Gastrocnemius medialis (tissue), 4 donors: ENCODE measurements at regions not wholly inside any gene's neighbourhood (a gene's known extent, or its start where the extent isn't known, plus 50 kb on each side); places are given as distances from the start of the nearest gene placed in this dataset.
"Not testable (repeated sequence)": the region's sequence is repeated elsewhere in the genome, so short reads cannot be mapped to it uniquely, and the experiment has no call there.

ENCODE experiments used
- ATAC-seq, 2 donors: fragments of 150-250 bp; one replicate each; pipeline ENCODE4 v1.9.1; 2016
- DNase-seq, 2 donors: peaks; one replicate each; pipeline ENCODE4 v3.0.0-alpha.2; 2019
- H3K27ac ChIP-seq, 4 donors: fragments of 200-600 bp; sonication (generic); 1 replicate in 1 of 4; 2 replicates in 3 of 4; pipeline ENCODE4 v1.5.1; 2016 to 2018; ENCODE audit warnings: mild to moderate bottlenecking in 2 of 4, moderate library complexity in 1 of 4
- H3K27me3 ChIP-seq, 3 donors: fragments of 200-600 bp; sonication (generic) in 2 of 3; 1 replicate in 1 of 3; 2 replicates in 2 of 3; pipeline versions ENCODE4 v1.5.1 to v1.6.0; 2016 to 2019; ENCODE audit warnings: mild to moderate bottlenecking in 1 of 3, moderate library complexity in 1 of 3
- H3K36me3 ChIP-seq, 2 donors: fragments of 200-600 bp; sonication (generic) in 1 of 2; one replicate each; pipeline ENCODE4 v1.5.1; 2017 to 2018
- H3K4me1 ChIP-seq, 2 donors: fragments of 200-600 bp; sonication (generic) in 1 of 2; one replicate each; pipeline ENCODE4 v1.5.1; 2016 to 2017; ENCODE audit warnings: mild to moderate bottlenecking in 2 of 2
- H3K4me3 ChIP-seq, 4 donors: fragments of 200-600 bp; sonication (generic) in 3 of 4; 1 replicate in 1 of 4; 2 replicates in 3 of 4; pipeline ENCODE4 v1.5.1; 2016 to 2019; ENCODE audit warnings: mild to moderate bottlenecking in 2 of 4
- H3K9me3 ChIP-seq, 3 donors: fragments of 200-600 bp; sonication (generic) in 2 of 3; 1 replicate in 1 of 3; 2 replicates in 2 of 3; pipeline ENCODE4 v1.5.1; 2016 to 2019
- CTCF ChIP-seq, 5 experiments: fragments of 450-650 bp in 3 of 5; fragments of 200-600 bp in 2 of 5; sonication (generic) in 2 of 5; IDR thresholded peaks in 4 of 5; conservative IDR thresholded peaks in 1 of 5; 1 replicate in 4 of 5; 2 replicates in 1 of 5; pipeline ENCODE4 v1.5.1; 2016 to 2019; ENCODE audit warnings: antibody characterized with exemption in 5 of 5, mild to moderate bottlenecking in 3 of 5, moderate library complexity in 3 of 5
- POLR2A ChIP-seq, 2 donors: fragments of 450-650 bp; IDR thresholded peaks; one replicate each; pipeline ENCODE4 v1.6.1; 2017; ENCODE audit warnings: antibody characterized with exemption in 2 of 2, mild to moderate bottlenecking in 2 of 2, moderate library complexity in 2 of 2
- in situ Hi-C, 4 donors: fragments of 200-750 bp; cut with MboI; loops; one replicate each; pipeline versions ENCODE4 v1.15.0 to v1.8.0; 2017; ENCODE audit warnings: low sequenced_read_pairs in 4 of 4
- intact Hi-C: fragments of 100-400 bp; cut with DNase I; formaldehyde crosslinking; loops from one replicate; pipeline ENCODE4 v1.15.1; 2023; ENCODE audit warnings: low total_unique reads

DNA sequence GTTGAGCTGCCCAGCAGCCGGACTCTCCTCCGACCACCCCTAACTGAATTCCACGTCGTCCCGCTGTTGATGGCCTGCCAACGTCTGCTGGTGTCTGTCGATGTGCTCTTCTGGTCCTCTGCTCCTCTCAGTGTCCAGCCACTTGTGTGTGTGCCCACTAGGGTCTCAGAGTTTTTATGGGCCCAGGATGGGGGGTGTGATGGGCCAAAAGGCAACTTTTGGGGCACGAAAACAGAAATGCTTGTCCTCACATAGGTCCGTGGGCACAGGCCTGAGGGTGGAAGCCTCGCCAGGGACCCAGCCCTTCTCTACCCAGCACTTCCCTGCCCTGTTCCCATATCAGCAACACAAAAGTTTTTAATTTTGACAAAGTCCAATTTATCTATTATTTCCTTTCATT lies 85.7 kb upstream of the RUFY1 start:
- Histone ChIP-seq H3K4me3 (no peak overlapping the region), H3K27me3 (no peaks in the 10 kb centered on the region), H3K9me3 (no peaks in the 10 kb centered on the region), H3K4me1 (no peaks in the 10 kb centered on the region), H3K27ac (no peak overlapping the region), H3K36me3 (no peaks in the 10 kb centered on the region)
- ATAC-seq = no peak
- in situ Hi-C loops = no loop called here
- intact Hi-C loops = no loop called here
- no peak for DNase-seq
- no peak for TF ChIP-seq CTCF (IDR thresholded peaks at IDR 0.05 in 4 of 5, conservative IDR thresholded peaks at IDR 0.05 in 1 of 5)
- no peak for TF ChIP-seq POLR2A (IDR thresholded peaks at IDR 0.05)

- in situ Hi-C loops (no loop called here), intact Hi-C loops (no loop called here)
- H3K36me3 ChIP-seq = no peaks in the 10 kb centered on the region
- TF ChIP-seq CTCF (IDR thresholded peaks at IDR 0.05 in 4 of 5, conservative IDR thresholded peaks at IDR 0.05 in 1 of 5) = no peak
- no peaks in the 10 kb centered on the region for H3K4me1 ChIP-seq
- H3K4me3 ChIP-seq = no peak overlapping the region
- ATAC-seq (no peak), DNase-seq (no peak)
- no peaks in the 10 kb centered on the region for H3K9me3 ChIP-seq
- no peak overlapping the region for H3K27ac ChIP-seq
- no peaks in the 10 kb centered on the region for H3K27me3 ChIP-seq
Observed at GRCh38 chr5:179462040-179462439, 88.3 kb upstream of the RUFY1 start.

- Histone ChIP-seq H3K4me1 (no peaks in the 10 kb centered on the region), H3K27me3 (no peaks in the 10 kb centered on the region), H3K27ac (no peak overlapping the region), H3K9me3 (no peaks in the 10 kb centered on the region), H3K4me3 (no peak overlapping the region), H3K36me3 (no peaks in the 10 kb centered on the region)
- in situ Hi-C loops = no loop called here
- intact Hi-C loops = no loop called here
- DNase-seq = no peak
- TF ChIP-seq POLR2A (IDR thresholded peaks at IDR 0.05) (no peak), CTCF (IDR thresholded peaks at IDR 0.05 in 4 of 5, conservative IDR thresholded peaks at IDR 0.05 in 1 of 5) (no peak)
- no peak for ATAC-seq
Observed at GRCh38 chr5:179461576-179461975, 88.8 kb upstream of the RUFY1 start.

GRCh38 chr5:179459771-179460170 lies 90.6 kb upstream of the RUFY1 start:
- Histone ChIP-seq H3K27ac (no peak overlapping the region), H3K4me3 (no peak overlapping the region), H3K4me1 (no peaks in the 10 kb centered on the region), H3K9me3 (no peaks in the 10 kb centered on the region), H3K27me3 (no peaks in the 10 kb centered on the region), H3K36me3 (no peaks in the 10 kb centered on the region)
- DNase-seq (no peak), ATAC-seq (no peak)
- TF ChIP-seq POLR2A (IDR thresholded peaks at IDR 0.05) (no peak), CTCF (IDR thresholded peaks at IDR 0.05 in 4 of 5, conservative IDR thresholded peaks at IDR 0.05 in 1 of 5) (no peak)
- intact Hi-C loops (no loop called here), in situ Hi-C loops (no loop called here)

DNA sequence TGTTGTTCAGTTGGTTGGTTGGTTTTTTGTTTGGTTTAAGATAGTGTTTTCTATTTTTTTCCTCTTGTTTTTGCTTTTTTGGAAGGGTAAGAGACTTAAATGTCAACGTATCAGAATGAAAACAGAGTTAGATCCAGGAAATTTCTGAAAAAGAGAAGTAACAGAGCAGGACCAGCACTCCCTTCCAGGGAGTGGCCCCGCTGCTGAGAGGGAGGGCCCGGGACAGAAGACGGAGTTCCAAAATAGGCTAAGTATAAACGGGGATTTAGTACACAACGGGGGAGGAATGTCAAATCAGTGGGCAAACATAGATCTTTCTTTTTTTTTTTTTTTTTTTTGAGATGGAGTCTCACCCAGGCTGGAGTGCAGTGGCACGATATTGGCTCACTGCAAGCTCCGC lies 92.7 kb upstream of the RUFY1 start:
- TF ChIP-seq POLR2A (IDR thresholded peaks at IDR 0.05) (no peak), CTCF (IDR thresholded peaks at IDR 0.05 in 4 of 5, conservative IDR thresholded peaks at IDR 0.05 in 1 of 5) (no peak)
- H3K27ac ChIP-seq = no peak overlapping the region
- no peak for ATAC-seq
- intact Hi-C loops (no loop called here), in situ Hi-C loops (no loop called here)
- H3K27me3 ChIP-seq = no peaks in the 10 kb centered on the region
- no peaks in the 10 kb centered on the region for H3K4me1 ChIP-seq
- no peak for DNase-seq
- no peak overlapping the region for H3K4me3 ChIP-seq
- H3K36me3 ChIP-seq = no peaks in the 10 kb centered on the region
- no peaks in the 10 kb centered on the region for H3K9me3 ChIP-seq

DNA sequence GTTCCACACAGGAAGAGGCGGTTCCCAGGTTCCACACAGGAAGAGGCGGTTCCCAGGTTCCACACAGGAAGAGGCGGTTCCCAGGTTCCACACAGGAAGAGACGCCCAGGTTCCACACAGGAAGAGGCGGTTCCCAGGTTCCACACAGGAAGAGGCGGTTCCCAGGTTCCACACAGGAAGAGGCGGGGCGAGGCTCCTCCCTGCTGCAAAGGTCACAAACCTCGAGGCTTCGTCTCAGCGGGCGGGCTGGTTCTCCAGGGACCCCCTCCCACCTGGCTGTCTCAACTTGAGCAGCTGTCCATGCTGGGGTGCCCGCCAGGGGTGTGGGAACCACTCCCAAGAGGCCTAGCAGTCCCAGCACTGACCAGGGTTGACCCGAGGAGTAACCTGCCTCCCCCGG lies 94.3 kb upstream of the RUFY1 start:
- ATAC-seq, DNase-seq, H3K27ac ChIP-seq, intact Hi-C loops, H3K36me3 ChIP-seq, H3K4me1 ChIP-seq, H3K4me3 ChIP-seq, H3K9me3 ChIP-seq, in situ Hi-C loops, H3K27me3 ChIP-seq: not testable (repeated sequence)
